K562 (cell line): ENCODE measurements at regions not wholly inside any gene's neighbourhood (a gene's known extent, or its start where the extent isn't known, plus 50 kb on each side); places are given as distances from the start of the nearest gene placed in this dataset.

ENCODE experiments used
- ATAC-seq: fragments of 200-7000 bp; cut with Tn5 transposase; 3 replicates; pipeline ENCODE4 v1.9.1; 2020; ENCODE audit warnings: moderate library complexity
- BruUV-seq: library from RNA; stranded (reverse); fragments of 400-500 nt; replicated peaks from 2 replicates; lab custom pipeline; 2021; lab: Mats Ljungman, UMichigan
- CTCF ChIA-PET: fragments of 300-600 bp; formaldehyde crosslinking; extraction: SDS; loops from one replicate; lab custom pipeline; 2021; ENCODE audit warnings: low intra/inter-chr PET ratio; lab: Yijun Ruan, JAX
- POLR2A ChIA-PET: fragments of 300-600, 350-650 bp; sonication (Branson Sonifier 250); formaldehyde crosslinking; extraction: SDS; loops from one replicate; lab custom pipeline; 2021; ENCODE audit warnings: antibody characterized with exemption, inconsistent platforms; lab: Yijun Ruan, JAX
- DNase-seq, 4 experiments: peaks; one replicate each; pipeline versions ENCODE4 v3.0.0 to v3.0.0-alpha.2; 2011 to 2018; ENCODE audit warnings: low spot score in 3 of 4, mixed read lengths in 3 of 4; ENCODE audit errors: extremely low read depth in 1 of 4
- FAIRE-seq: peaks from 2 replicates; lab custom pipeline; 2011; peaks lifted over from hg19 to GRCh38; lab: Jason Lieb, UNC
- H2AFZ ChIP-seq: 2 replicates; pipeline ENCODE4 v1.6.0; 2011; ENCODE audit warnings: low read depth, low read length, control low read depth, inconsistent platforms
- H3K27ac ChIP-seq: fragments of 200-600 bp; 3 replicates; pipeline ENCODE4 v1.8.0; 2011; ENCODE audit warnings: low read depth, mild to moderate bottlenecking, control low read depth, inconsistent platforms, low read length, moderate library complexity, mixed read lengths; ENCODE audit errors: extremely low read depth
- H3K27me3 ChIP-seq, 2 experiments: fragments of 300-600 bp in 1 of 2; 2 replicates in 1 of 2; 3 replicates in 1 of 2; pipeline versions ENCODE4 v1.6.0 to v1.8.0; 2011; ENCODE audit warnings: inconsistent platforms in 2 of 2, low read length in 2 of 2, mild to moderate bottlenecking in 1 of 2, mixed read lengths in 1 of 2, moderate library complexity in 1 of 2; ENCODE audit not compliant: control insufficient read depth in 2 of 2, insufficient read depth in 2 of 2
- H3K36me3 ChIP-seq: fragments of 300-600 bp; 3 replicates; pipeline ENCODE4 v1.8.0; 2011; ENCODE audit warnings: mild to moderate bottlenecking, low read length, inconsistent platforms; ENCODE audit not compliant: control insufficient read depth, insufficient read depth
- H3K4me1 ChIP-seq, 2 experiments: fragments of 200-600 bp in 1 of 2; replicated peaks in 1 of 2; 2 replicates in 1 of 2; 3 replicates in 1 of 2; pipeline versions ENCODE4 v1.5.1 to v1.8.0; 2011; ENCODE audit warnings: inconsistent platforms in 2 of 2, low read length in 2 of 2, mild to moderate bottlenecking in 1 of 2, mixed read lengths in 1 of 2, moderate library complexity in 1 of 2; ENCODE audit not compliant: control insufficient read depth in 2 of 2, insufficient read depth in 2 of 2
- H3K4me2 ChIP-seq: 2 replicates; pipeline ENCODE4 v1.6.1; 2011; ENCODE audit warnings: low read length, control low read depth, inconsistent platforms, mixed read lengths; ENCODE audit not compliant: insufficient read depth
- H3K4me3 ChIP-seq: fragments of 200-600 bp; sonication (generic), shearing (Covaris generic); 2 replicates; pipeline ENCODE4 v1.5.1; 2016; ENCODE audit warnings: control low read depth, inconsistent platforms
- H3K79me2 ChIP-seq: fragments of 200-600 bp; 3 replicates; pipeline ENCODE4 v1.8.0; 2011; ENCODE audit warnings: low read length, inconsistent platforms; ENCODE audit not compliant: control insufficient read depth, insufficient read depth
- H3K9ac ChIP-seq, 2 experiments: 2 replicates each; pipeline versions ENCODE4 v1.6.0 to v1.6.1; 2011; ENCODE audit warnings: low read depth in 2 of 2, low read length in 2 of 2, control low read depth in 1 of 2, inconsistent platforms in 1 of 2, mild to moderate bottlenecking in 1 of 2, mixed read lengths in 1 of 2; ENCODE audit not compliant: insufficient read depth in 1 of 2
- H3K9me1 ChIP-seq: one replicate; pipeline ENCODE4 v1.6.0; 2011; ENCODE audit warnings: inconsistent platforms, mild to moderate bottlenecking, low read length, moderate library complexity; ENCODE audit not compliant: control insufficient read depth, insufficient read depth
- H3K9me3 ChIP-seq: replicated peaks from 2 replicates; pipeline ENCODE4 v1.5.1; 2011; ENCODE audit warnings: low read depth, low read length, inconsistent platforms; ENCODE audit not compliant: control insufficient read depth, insufficient read depth
- H4K20me1 ChIP-seq: replicated peaks from 2 replicates; pipeline ENCODE4 v1.6.1; 2011; ENCODE audit warnings: low read length, inconsistent platforms, mixed read lengths; ENCODE audit not compliant: control insufficient read depth, insufficient read depth
- ATF3 ChIP-seq, 2 experiments: fragments of 450-650 bp in 1 of 2; sonication (generic) in 1 of 2; formaldehyde crosslinking in 1 of 2; IDR thresholded peaks in 1 of 2; conservative IDR thresholded peaks in 1 of 2; 2 replicates each; pipeline versions ENCODE4 v1.6.1 to v1.8.1; 2016 to 2023; ENCODE audit warnings: mild to moderate bottlenecking in 2 of 2, moderate library complexity in 2 of 2, inconsistent platforms in 1 of 2, missing genetic modification reagents in 1 of 2
- CTBP1 ChIP-seq: fragments of 450-650 bp; IDR thresholded peaks from 2 replicates; pipeline ENCODE4 v1.6.1; 2016; ENCODE audit warnings: borderline replicate concordance
- DMBX1 ChIP-seq: fragments of 250-450 bp; sonication (Bioruptor Pico); IDR thresholded peaks from 2 replicates; pipeline ENCODE4 v1.8.0; 2022; ENCODE audit warnings: inconsistent platforms, mild to moderate bottlenecking, moderate library complexity, borderline replicate concordance
- E2F6 ChIP-seq, 2 experiments: IDR thresholded peaks; 2 replicates each; pipeline ENCODE4 v1.6.1; 2011; ENCODE audit warnings: borderline replicate concordance in 1 of 2, control low read depth in 1 of 2, low read depth in 1 of 2, low read length in 1 of 2, mild to moderate bottlenecking in 1 of 2, mixed read lengths in 1 of 2, moderate library complexity in 1 of 2; ENCODE audit not compliant: insufficient read depth in 1 of 2, insufficient read length in 1 of 2, poor library complexity in 1 of 2, severe bottlenecking in 1 of 2; ENCODE audit errors: extremely low read depth in 1 of 2
- ETV6 ChIP-seq, 3 experiments: fragments of 150-350 bp in 1 of 3; sonication (generic) in 1 of 3; formaldehyde crosslinking in 1 of 3; IDR thresholded peaks; 2 replicates each; pipeline versions ENCODE4 v1.6.1 to v1.8.0; 2014 to 2022; ENCODE audit warnings: borderline replicate concordance in 2 of 3, low read depth in 2 of 3, antibody characterized with exemption in 1 of 3, low read length in 1 of 3, mild to moderate bottlenecking in 1 of 3, missing genetic modification reagents in 1 of 3
- GATAD2A ChIP-seq: fragments of 450-650 bp; IDR thresholded peaks from 2 replicates; pipeline ENCODE4 v1.6.1; 2017
- ILF3 ChIP-seq: fragments of 450-650 bp; IDR thresholded peaks from 2 replicates; pipeline ENCODE4 v1.6.1; 2018; ENCODE audit warnings: antibody characterized with exemption, mild to moderate bottlenecking, moderate library complexity, borderline replicate concordance
- ILK ChIP-seq: fragments of 450-650 bp; IDR thresholded peaks from 2 replicates; pipeline ENCODE4 v1.6.1; 2016; ENCODE audit warnings: missing genetic modification characterization, low read depth, mild to moderate bottlenecking, missing compliant biosample characterization, moderate library complexity, borderline replicate concordance
- MYNN ChIP-seq, 2 experiments: sonication (generic); formaldehyde crosslinking in 1 of 2; IDR thresholded peaks; 2 replicates each; pipeline versions ENCODE4 v1.5.0 to v1.6.1; 2016 to 2020; ENCODE audit warnings: antibody characterized with exemption in 1 of 2, missing genetic modification reagents in 1 of 2
- NEUROD1 ChIP-seq: fragments of 150-350 bp; IDR thresholded peaks from 2 replicates; pipeline ENCODE4 v1.6.1; 2014; ENCODE audit warnings: borderline replicate concordance, low read length, low read depth; ENCODE audit not compliant: partially characterized antibody
- PHF8 ChIP-seq: fragments of 200-600 bp; sonication (generic); IDR thresholded peaks from 2 replicates; pipeline ENCODE4 v1.6.1; 2012; ENCODE audit warnings: mixed run types, mild to moderate bottlenecking, inconsistent platforms, low read length, moderate library complexity, borderline replicate concordance
- RCOR1 ChIP-seq, 2 experiments: IDR thresholded peaks; 2 replicates each; pipeline ENCODE4 v1.6.1; 2012; ENCODE audit warnings: low read depth in 2 of 2, low read length in 2 of 2, borderline replicate concordance in 1 of 2, improper control_type of control experiment in 1 of 2
- SIRT6 ChIP-seq: IDR thresholded peaks from one replicate; pipeline ENCODE4 v1.6.1; 2012; ENCODE audit warnings: low read depth, mild to moderate bottlenecking, control low read depth, inconsistent platforms, low read length, moderate library complexity
- SRF ChIP-seq, 2 experiments: fragments of 250-450, 450-650 bp in 1 of 2; sonication (Bioruptor Pico) in 1 of 2; sonication (generic) in 1 of 2; formaldehyde crosslinking; IDR thresholded peaks; 2 replicates each; pipeline versions ENCODE4 v1.5.0 to v1.5.1; 2020 to 2022; ENCODE audit warnings: mild to moderate bottlenecking in 1 of 2, missing genetic modification reagents in 1 of 2
- SRSF7 ChIP-seq: fragments of 200-400 bp; formaldehyde crosslinking; optimal IDR thresholded peaks from 2 replicates; pipeline ENCODE3; 2017; ENCODE audit warnings: mild to moderate bottlenecking, low read depth, low read length
- STAT5A ChIP-seq: IDR thresholded peaks from 2 replicates; pipeline ENCODE4 v1.6.1; 2012; ENCODE audit warnings: low read length, inconsistent platforms, borderline replicate concordance
- WGBS: fragments of 100-300 bp; shearing (Covaris generic); methylation state at CpG from one replicate; pipeline ENCODE4 v1.1.6; 2016; ENCODE audit warnings: low coverage, mixed read lengths; ENCODE audit not compliant: insufficient coverage; ENCODE audit errors: missing lambda C conversion rate; 5-methylcytosine and 5-hydroxymethylcytosine counted together
- in situ Hi-C: fragments of 300-500 bp; cut with MboI; formaldehyde crosslinking; loops from 4 replicates; pipeline ENCODE4 v1.15.0; 2018; ENCODE audit warnings: inconsistent platforms, mixed read lengths
- intact Hi-C: fragments of 100-400 bp; cut with micrococcal nuclease; formaldehyde crosslinking; loops from 2 replicates; pipeline ENCODE4 v1.14.2; 2022

- TF ChIP-seq NEUROD1, result no peak
- no peak for TF ChIP-seq PHF8
- TF ChIP-seq GATAD2A, result no peak
- TF ChIP-seq ILF3, result no peak
- no peak for TF ChIP-seq ATF3 (IDR thresholded peaks at IDR 0.05)
- TF ChIP-seq ATF3 (CRISPR knock-in tag; conservative IDR thresholded peaks at IDR 0.05), result no peak
- TF ChIP-seq ETV6 (IDR thresholded peaks at IDR 0.05; ENCODE audit: borderline replicate concordance in 1 of 2, low read depth in 2 of 2, low read length in 1 of 2), result no peak
- TF ChIP-seq ETV6 (CRISPR knock-in tag; IDR thresholded peaks at IDR 0.05; ENCODE audit: borderline replicate concordance), result no peak
- TF ChIP-seq ILK (tag), result no peak
Measured at GRCh38 chr1:29999595-29999994, 723.8 kb downstream of the MATN1 start (continued).

- H2AFZ ChIP-seq, result no peak overlapping the region
- intact Hi-C loops, result no loop called here
- DNase-seq (no peak), ATAC-seq (no peak), FAIRE-seq (no peak)
- H3K36me3 ChIP-seq, result no peaks in the 10 kb centered on the region
- H3K79me2 ChIP-seq, result no peaks in the 10 kb centered on the region
- H3K4me3 ChIP-seq, result no peak overlapping the region
- no peak overlapping the region for H3K27ac ChIP-seq
- CTCF ChIA-PET, result no interaction called here
- POLR2A ChIA-PET, result interaction anchor here (0.6 kb wide), 1 partner anchor 571 kb away, joined by 3 read pairs; no protein-coding TSS in a partner anchor
- no peaks in the 10 kb centered on the region for H3K4me1 ChIP-seq
- H3K9me1 ChIP-seq, result no peaks in the 10 kb centered on the region
- H4K20me1 ChIP-seq, result no peaks in the 10 kb centered on the region
- in situ Hi-C loops, result no loop called here
- no TSS peak for BruUV-seq
- no peaks in the 10 kb centered on the region; a peak in 1 of 5 replicates for H3K27me3 ChIP-seq
- no peaks in the 10 kb centered on the region for H3K9me3 ChIP-seq
- no peak overlapping the region for H3K9ac ChIP-seq
- 0% methylated on average over 4 of the region's 4 CpGs for WGBS
- H3K4me2 ChIP-seq, result no peak overlapping the region
- TF ChIP-seq DMBX1 (no peak), E2F6 (IDR thresholded peaks at IDR 0.05; ENCODE audit: borderline replicate concordance in 1 of 2, extremely low read depth in 1 of 2, insufficient read depth in 1 of 2, insufficient read length in 1 of 2, low read depth in 1 of 2, low read length in 1 of 2, poor library complexity in 1 of 2, severe bottlenecking in 1 of 2) (no peak), SIRT6 (no peak), STAT5A (no peak), RCOR1 (IDR thresholded peaks at IDR 0.05; ENCODE audit: borderline replicate concordance in 1 of 2, low read depth in 2 of 2, low read length in 2 of 2) (no peak), CTBP1 (no peak), SRSF7 (no peak), SRF (CRISPR knock-in tag; IDR thresholded peaks at IDR 0.05) (no peak), MYNN (IDR thresholded peaks at IDR 0.05) (no peak), MYNN (CRISPR knock-in tag; IDR thresholded peaks at IDR 0.05) (no peak)
Measured at GRCh38 chr1:29998686-29999085, 724.7 kb downstream of the MATN1 start.
